HepG2 (cell line): ENCODE measurements at regions not wholly inside any gene's neighbourhood (a gene's known extent, or its start where the extent isn't known, plus 50 kb on each side); places are given as distances from the start of the nearest gene placed in this dataset.
A peak's percentile ranks its signal among the peaks of the same experiment; 100 is the strongest.

Experiments used
- ATM ChIP-seq: fragments of 450-650 bp; IDR thresholded peaks from 2 replicates; pipeline ENCODE4 v1.7.1; 2017; ENCODE audit warnings: mild to moderate bottlenecking, borderline replicate concordance
- HIVEP1 ChIP-seq: sonication (generic); formaldehyde crosslinking; IDR thresholded peaks from 2 replicates; pipeline ENCODE4 v1.4.0; 2020; ENCODE audit warnings: mild to moderate bottlenecking, missing genetic modification reagents
- HNRNPH1 ChIP-seq: fragments of 200-400 bp; formaldehyde crosslinking; optimal IDR thresholded peaks from 2 replicates; pipeline ENCODE3; 2017; ENCODE audit warnings: mild to moderate bottlenecking, low read depth, low read length
- ISL2 ChIP-seq: sonication (generic); formaldehyde crosslinking; IDR thresholded peaks from 2 replicates; pipeline ENCODE4 v1.5.0; 2020; ENCODE audit warnings: missing genetic modification reagents
- JARID2 ChIP-seq: sonication (generic); formaldehyde crosslinking; IDR thresholded peaks from 2 replicates; pipeline ENCODE4 v1.8.1; 2023; ENCODE audit warnings: missing genetic modification reagents, inconsistent platforms; ENCODE audit not compliant: insufficient replicate concordance
- NR1H2 ChIP-seq: sonication (generic); formaldehyde crosslinking; IDR thresholded peaks from 2 replicates; pipeline ENCODE4 v1.8.1; 2022; ENCODE audit warnings: low read depth, missing genetic modification reagents, borderline replicate concordance
- ZMAT3 ChIP-seq: sonication (generic); formaldehyde crosslinking; conservative IDR thresholded peaks from 2 replicates; pipeline ENCODE4 v1.7.0; 2021; ENCODE audit warnings: missing genetic modification reagents
- ZNF430 ChIP-seq: sonication (generic); formaldehyde crosslinking; IDR thresholded peaks from 2 replicates; pipeline ENCODE4 v1.9.0; 2021; ENCODE audit warnings: mild to moderate bottlenecking, missing genetic modification reagents
- ZNF619 ChIP-seq: sonication (generic); formaldehyde crosslinking; IDR thresholded peaks from 2 replicates; pipeline ENCODE4 v1.4.0; 2020; ENCODE audit warnings: mild to moderate bottlenecking, missing genetic modification reagents
- ZNF713 ChIP-seq: sonication (generic); formaldehyde crosslinking; IDR thresholded peaks from 2 replicates; pipeline ENCODE4 v1.4.0; 2020; ENCODE audit warnings: mild to moderate bottlenecking, missing genetic modification reagents
- TF ChIP-seq, protein P1 (sequence below): sonication (generic); formaldehyde crosslinking; IDR thresholded peaks from 2 replicates; pipeline ENCODE4 v1.5.0; 2020; ENCODE audit warnings: mild to moderate bottlenecking, missing genetic modification reagents, borderline replicate concordance
- TF ChIP-seq, protein P2 (sequence below): sonication (generic); formaldehyde crosslinking; IDR thresholded peaks from 2 replicates; pipeline ENCODE4 v1.4.0; 2020; ENCODE audit warnings: missing genetic modification reagents, borderline replicate concordance
- TF ChIP-seq, protein P3 (sequence below): sonication (generic); formaldehyde crosslinking; conservative IDR thresholded peaks from 2 replicates; pipeline ENCODE4 v1.8.0; 2022; ENCODE audit warnings: missing genetic modification reagents
- TF ChIP-seq, protein P4 (sequence below): sonication (generic); formaldehyde crosslinking; IDR thresholded peaks from 2 replicates; pipeline ENCODE4 v1.4.0; 2020; ENCODE audit warnings: mild to moderate bottlenecking, missing genetic modification reagents
- TF ChIP-seq, protein P5 (sequence below), 2 experiments: sonication (generic) in 1 of 2; formaldehyde crosslinking in 1 of 2; IDR thresholded peaks; 2 replicates each; pipeline versions ENCODE4 v1.4.0 to v1.6.1; 2016 to 2020; ENCODE audit warnings: borderline replicate concordance in 1 of 2, low read depth in 1 of 2, mild to moderate bottlenecking in 1 of 2, missing genetic modification reagents in 1 of 2

DNA sequence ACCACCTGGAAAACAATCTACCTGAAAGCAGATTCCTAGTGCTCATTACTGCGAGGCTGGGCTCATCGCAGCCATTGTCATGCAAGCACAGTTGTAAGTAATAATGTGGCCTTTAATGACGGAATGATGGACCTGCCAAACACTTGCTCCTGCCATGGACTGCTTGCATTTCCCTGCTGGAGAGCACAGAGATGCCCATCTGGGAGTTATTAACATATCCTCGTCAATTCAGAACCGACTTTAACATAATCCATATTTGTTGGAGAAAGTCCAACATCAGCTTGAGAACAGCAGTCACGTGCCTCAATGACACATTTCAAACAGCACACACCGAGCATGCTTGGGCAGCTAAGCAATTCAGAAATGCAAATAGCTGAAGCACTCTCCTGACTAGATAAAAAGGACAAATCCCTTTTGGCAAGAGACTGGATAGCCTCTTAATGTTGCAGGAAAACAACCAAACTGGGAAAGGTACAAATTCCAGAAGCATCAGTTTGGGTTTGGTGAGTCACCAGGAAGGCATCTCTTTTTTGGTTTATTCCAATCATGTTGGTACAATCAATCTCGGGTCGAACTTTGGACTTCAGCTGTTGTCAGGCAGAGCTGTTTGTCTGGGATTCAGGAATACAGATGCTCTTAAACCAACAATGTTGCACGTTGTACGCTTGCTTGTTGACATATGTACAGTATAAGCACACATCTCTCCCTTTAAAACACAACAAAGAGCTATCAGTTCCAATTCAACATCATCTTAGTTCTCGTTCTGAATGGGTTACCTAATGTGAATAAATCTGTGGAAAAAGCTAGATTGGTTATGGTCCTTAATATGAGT, 395.8 kb downstream of the LNPK start (continued):
- TF ChIP-seq, protein P1, sequence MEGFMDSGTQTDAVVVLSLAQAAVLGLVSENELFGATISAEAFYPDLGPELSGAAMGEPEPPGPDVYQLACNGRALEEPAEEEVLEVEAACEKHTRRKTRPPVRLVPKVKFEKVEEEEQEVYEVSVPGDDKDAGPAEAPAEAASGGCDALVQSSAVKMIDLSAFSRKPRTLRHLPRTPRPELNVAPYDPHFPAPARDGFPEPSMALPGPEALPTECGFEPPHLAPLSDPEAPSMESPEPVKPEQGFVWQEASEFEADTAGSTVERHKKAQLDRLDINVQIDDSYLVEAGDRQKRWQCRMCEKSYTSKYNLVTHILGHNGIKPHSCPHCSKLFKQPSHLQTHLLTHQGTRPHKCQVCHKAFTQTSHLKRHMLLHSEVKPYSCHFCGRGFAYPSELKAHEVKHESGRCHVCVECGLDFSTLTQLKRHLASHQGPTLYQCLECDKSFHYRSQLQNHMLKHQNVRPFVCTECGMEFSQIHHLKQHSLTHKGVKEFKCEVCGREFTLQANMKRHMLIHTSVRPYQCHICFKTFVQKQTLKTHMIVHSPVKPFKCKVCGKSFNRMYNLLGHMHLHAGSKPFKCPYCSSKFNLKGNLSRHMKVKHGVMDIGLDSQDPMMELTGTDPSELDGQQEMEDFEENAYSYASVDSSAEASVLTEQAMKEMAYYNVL = peak; percentile 41; the same call in 1 of the 2 replicates
- no peak for TF ChIP-seq HNRNPH1
- TF ChIP-seq NR1H2 = no peak
- TF ChIP-seq, protein P2, sequence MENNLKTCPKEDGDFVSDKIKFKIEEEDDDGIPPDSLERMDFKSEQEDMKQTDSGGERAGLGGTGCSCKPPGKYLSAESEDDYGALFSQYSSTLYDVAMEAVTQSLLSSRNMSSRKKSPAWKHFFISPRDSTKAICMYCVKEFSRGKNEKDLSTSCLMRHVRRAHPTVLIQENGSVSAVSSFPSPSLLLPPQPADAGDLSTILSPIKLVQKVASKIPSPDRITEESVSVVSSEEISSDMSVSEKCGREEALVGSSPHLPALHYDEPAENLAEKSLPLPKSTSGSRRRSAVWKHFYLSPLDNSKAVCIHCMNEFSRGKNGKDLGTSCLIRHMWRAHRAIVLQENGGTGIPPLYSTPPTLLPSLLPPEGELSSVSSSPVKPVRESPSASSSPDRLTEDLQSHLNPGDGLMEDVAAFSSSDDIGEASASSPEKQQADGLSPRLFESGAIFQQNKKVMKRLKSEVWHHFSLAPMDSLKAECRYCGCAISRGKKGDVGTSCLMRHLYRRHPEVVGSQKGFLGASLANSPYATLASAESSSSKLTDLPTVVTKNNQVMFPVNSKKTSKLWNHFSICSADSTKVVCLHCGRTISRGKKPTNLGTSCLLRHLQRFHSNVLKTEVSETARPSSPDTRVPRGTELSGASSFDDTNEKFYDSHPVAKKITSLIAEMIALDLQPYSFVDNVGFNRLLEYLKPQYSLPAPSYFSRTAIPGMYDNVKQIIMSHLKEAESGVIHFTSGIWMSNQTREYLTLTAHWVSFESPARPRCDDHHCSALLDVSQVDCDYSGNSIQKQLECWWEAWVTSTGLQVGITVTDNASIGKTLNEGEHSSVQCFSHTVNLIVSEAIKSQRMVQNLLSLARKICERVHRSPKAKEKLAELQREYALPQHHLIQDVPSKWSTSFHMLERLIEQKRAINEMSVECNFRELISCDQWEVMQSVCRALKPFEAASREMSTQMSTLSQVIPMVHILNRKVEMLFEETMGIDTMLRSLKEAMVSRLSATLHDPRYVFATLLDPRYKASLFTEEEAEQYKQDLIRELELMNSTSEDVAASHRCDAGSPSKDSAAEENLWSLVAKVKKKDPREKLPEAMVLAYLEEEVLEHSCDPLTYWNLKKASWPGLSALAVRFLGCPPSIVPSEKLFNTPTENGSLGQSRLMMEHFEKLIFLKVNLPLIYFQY (CRISPR knock-in tag) = peak; percentile 68
- TF ChIP-seq ZNF713 = no peak
- peak; percentile 41 for TF ChIP-seq JARID2
- TF ChIP-seq ZNF619 (CRISPR knock-in tag) = no peak
- TF ChIP-seq, protein P3, sequence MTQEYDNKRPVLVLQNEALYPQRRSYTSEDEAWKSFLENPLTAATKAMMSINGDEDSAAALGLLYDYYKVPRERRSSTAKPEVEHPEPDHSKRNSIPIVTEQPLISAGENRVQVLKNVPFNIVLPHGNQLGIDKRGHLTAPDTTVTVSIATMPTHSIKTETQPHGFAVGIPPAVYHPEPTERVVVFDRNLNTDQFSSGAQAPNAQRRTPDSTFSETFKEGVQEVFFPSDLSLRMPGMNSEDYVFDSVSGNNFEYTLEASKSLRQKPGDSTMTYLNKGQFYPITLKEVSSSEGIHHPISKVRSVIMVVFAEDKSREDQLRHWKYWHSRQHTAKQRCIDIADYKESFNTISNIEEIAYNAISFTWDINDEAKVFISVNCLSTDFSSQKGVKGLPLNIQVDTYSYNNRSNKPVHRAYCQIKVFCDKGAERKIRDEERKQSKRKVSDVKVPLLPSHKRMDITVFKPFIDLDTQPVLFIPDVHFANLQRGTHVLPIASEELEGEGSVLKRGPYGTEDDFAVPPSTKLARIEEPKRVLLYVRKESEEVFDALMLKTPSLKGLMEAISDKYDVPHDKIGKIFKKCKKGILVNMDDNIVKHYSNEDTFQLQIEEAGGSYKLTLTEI (CRISPR knock-in tag) = no peak
- no peak for TF ChIP-seq ZNF430 (CRISPR knock-in tag)
- TF ChIP-seq, protein P4, sequence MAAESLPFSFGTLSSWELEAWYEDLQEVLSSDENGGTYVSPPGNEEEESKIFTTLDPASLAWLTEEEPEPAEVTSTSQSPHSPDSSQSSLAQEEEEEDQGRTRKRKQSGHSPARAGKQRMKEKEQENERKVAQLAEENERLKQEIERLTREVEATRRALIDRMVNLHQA (CRISPR knock-in tag) = no peak
- TF ChIP-seq, protein P5, sequence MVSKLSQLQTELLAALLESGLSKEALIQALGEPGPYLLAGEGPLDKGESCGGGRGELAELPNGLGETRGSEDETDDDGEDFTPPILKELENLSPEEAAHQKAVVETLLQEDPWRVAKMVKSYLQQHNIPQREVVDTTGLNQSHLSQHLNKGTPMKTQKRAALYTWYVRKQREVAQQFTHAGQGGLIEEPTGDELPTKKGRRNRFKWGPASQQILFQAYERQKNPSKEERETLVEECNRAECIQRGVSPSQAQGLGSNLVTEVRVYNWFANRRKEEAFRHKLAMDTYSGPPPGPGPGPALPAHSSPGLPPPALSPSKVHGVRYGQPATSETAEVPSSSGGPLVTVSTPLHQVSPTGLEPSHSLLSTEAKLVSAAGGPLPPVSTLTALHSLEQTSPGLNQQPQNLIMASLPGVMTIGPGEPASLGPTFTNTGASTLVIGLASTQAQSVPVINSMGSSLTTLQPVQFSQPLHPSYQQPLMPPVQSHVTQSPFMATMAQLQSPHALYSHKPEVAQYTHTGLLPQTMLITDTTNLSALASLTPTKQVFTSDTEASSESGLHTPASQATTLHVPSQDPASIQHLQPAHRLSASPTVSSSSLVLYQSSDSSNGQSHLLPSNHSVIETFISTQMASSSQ (IDR thresholded peaks at IDR 0.05; ENCODE audit: low read depth) = peak; percentile 50; the same call in 1 of the 2 replicates
- TF ChIP-seq, protein P5 (CRISPR knock-in tag; IDR thresholded peaks at IDR 0.05; ENCODE audit: borderline replicate concordance) = peak; percentile 72; the same call in 1 of the 2 replicates
- TF ChIP-seq ZMAT3 (CRISPR knock-in tag) = no peak; the same call in 1 of the 2 replicates
- TF ChIP-seq HIVEP1 (CRISPR knock-in tag) = no peak
- TF ChIP-seq ATM = no peak
- TF ChIP-seq ISL2 (CRISPR knock-in tag) = peak; percentile 92
